DOHH2 (cell line): ENCODE measurements at regions not wholly inside any gene's neighbourhood (a gene's known extent, or its start where the extent isn't known, plus 50 kb on each side); places are given as distances from the start of the nearest gene placed in this dataset.

Experiments
- CTCF ChIP-seq: fragments of 200-600 bp; sonication (generic); IDR thresholded peaks from one replicate; pipeline ENCODE4 v1.5.1; 2014; ENCODE audit warnings: antibody characterized with exemption, mild to moderate bottlenecking, low read depth, low read length; ENCODE audit not compliant: poor library complexity, severe bottlenecking
- EZH2phosphoT487 ChIP-seq: fragments of 200-600 bp; sonication (generic); IDR thresholded peaks from 2 replicates; pipeline ENCODE4 v1.6.1; 2017; ENCODE audit warnings: borderline replicate concordance, mild to moderate bottlenecking, antibody characterized with exemption, low read length, moderate library complexity, mixed read lengths

GRCh38 chr13:70375718-70376117 is 267.5 kb upstream of the KLHL1 start:
- TF ChIP-seq CTCF (no peak), EZH2phosphoT487 (no peak)
